Myocyte (in vitro differentiated cells): ENCODE measurements at regions not wholly inside any gene's neighbourhood (a gene's known extent, or its start where the extent isn't known, plus 50 kb on each side); places are given as distances from the start of the nearest gene placed in this dataset.
"Not testable (repeated sequence)": the region's sequence is repeated elsewhere in the genome, so short reads cannot be mapped to it uniquely, and the experiment has no call there.

Experiments
- DNase-seq: peaks from one replicate; pipeline ENCODE4 v3.0.0-alpha.2; 2012; ENCODE audit warnings: low read depth

DNA sequence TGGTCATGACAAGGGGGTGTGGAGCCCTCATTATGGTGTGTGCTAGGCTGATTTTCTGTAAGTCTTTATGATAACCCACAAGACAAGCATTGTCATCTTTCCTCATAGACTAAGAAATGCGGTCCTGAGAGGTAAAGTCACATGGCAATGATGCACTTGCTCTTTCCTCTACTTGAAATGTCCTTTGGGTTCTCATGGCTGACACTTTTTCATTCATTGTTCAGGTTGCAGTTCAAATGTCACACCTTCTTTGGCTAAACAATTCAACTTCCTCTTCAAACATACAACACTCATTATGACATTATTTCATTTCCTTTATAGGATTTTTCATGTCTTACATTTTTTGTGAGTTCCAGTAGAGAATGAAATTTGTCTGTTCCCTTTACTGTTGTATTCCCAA is 323.6 kb upstream of the PRR16 start:
- DNase-seq: no peak

GRCh38 chr5:120141076-120141475 is 323.0 kb upstream of the PRR16 start:
- DNase-seq: no peak

DNA sequence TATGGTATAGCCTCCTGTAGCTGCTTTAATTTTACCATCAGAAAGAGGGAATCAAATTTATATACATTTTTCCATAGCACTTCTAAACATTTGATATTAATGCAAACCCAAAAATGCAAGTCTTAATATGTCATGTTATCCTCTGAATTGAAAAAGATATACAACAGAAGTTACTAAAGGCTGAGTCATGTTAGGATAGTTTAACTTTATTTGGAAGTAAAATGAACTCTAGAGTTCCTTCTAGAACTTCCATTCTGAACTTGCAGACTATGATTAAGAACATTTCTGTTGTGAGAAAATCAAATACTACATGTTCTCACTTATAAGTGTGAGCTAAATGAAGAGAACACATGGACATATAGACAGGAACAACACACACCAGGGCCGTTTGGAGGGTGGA is 317.3 kb upstream of the PRR16 start:
- DNase-seq: no peak

DNA sequence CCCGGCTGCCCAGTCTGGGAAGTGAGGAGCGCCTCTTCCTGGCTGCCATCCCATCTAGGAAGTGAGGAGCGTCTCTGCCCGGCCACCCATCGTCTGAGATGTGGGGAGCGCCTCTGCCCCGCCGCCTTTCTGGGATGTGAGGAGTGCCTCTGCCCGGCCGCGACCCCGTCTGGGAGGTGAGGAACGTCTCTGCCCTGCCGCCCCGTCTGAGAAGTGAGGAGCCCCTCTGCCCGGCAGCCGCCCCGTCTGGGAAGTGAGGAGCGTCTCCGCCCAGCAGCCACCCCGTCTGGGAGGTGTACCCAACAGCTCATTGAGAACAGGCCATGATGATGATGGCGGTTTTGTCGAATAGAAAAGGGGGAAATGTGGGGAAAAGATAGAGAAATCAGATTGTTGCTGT is 316.2 kb upstream of the PRR16 start:
- not testable (repeated sequence) for DNase-seq

DNA sequence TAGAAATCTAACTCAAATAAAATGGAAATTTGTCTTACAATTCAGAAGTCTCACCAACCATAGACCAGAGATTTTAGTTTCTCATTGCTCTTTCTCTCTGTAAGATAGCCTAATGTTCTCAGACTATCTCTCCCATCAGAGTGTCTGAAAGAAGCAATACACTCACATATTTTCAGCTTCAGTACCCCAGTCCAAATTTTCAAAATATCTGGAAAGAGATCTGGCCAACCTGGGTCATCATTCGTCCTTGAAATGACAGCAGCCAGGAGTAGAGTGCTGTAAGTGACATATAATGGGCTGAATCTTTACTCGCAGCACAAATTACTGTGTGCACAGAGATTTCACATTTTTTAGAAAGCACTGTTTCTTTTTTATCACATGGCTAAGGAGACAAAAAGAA is 313.3 kb upstream of the PRR16 start:
- no peak for DNase-seq

- DNase-seq: no peak
Measured at GRCh38 chr5:120151181-120151580, 312.9 kb upstream of the PRR16 start.

DNA sequence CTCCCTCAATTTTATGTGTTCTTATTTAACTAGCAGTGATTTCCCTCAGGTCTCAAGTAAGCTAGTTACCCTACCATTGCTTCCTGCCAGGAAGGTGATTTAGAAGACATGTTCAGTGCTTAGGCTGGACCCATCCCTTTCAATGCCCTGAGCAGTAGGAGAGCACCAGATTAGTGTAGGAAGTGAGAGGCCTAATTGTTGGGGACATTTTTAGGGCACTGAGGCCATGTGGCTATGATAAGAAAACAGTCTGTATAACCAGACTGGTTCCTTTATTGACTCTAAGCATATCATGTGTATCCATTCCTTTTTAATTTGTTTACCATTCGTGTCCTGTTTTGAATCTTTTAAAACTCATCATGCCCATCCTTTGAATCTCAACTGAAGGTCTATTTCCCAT is 312.3 kb upstream of the PRR16 start:
- DNase-seq: no peak

DNA sequence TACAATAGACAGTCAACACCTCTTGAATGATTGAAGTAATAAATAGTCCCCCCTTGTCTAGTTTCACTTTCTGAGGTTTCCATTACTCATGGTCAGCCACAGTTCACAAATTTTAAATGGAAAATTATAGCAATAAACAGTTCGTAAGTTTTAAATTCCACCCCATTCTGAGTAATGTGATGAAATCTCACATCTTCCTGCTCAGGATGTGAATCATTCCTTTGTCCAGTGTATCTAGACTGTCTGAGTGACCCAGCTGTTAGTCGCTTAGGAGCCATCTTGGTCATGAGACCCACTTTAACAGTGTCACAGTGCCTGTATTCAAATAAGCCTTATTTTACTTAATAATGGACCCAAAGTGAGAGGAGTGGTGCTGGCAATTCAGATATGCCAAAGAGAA is 311.6 kb upstream of the PRR16 start:
- DNase-seq: peak; percentile 63

GRCh38 chr5:120152931-120153330 is 311.2 kb upstream of the PRR16 start:
- no peak for DNase-seq

DNA sequence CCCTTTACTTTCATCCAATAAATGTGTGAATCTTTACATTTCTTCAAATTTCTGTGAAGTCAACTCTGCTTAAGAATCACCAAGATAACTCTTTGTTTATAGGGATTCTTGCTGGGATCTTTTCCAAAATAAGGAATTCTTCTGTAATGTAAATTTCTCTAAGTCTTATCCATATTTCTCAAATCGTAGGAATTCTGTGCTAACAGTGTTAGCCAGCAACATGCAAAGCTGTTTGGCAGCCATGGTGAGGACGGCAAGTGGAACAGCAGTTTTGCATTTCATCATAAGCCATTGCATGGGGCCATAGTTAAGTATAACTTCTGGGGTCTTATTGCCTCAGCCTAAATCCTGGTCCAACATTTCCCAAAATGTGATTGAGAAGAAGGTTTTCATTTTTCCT is 310.5 kb upstream of the PRR16 start:
- DNase-seq: no peak

- no peak for DNase-seq
Measured at GRCh38 chr5:120155873-120156272, 308.2 kb upstream of the PRR16 start.

DNA sequence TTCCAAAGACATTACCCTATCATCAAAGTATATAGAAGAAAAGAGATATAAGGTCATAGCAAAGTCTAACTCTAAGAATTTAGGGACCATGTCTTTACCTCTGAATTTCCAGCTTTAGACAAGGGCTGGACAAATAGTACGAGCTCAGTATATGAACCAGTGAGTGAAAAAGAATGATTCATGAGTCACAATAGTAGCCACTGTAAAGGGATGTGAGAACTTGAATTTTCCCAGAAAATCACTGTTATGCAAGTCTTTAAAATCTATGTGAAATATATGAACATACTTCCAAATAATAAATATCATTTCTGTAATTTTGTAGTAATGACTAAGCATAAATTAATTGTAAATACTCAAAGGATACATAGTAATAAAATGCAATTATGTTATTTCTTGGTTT is 305.9 kb upstream of the PRR16 start:
- DNase-seq: no peak

- DNase-seq: no peak
Measured at GRCh38 chr5:120159155-120159554, 304.9 kb upstream of the PRR16 start.

DNA sequence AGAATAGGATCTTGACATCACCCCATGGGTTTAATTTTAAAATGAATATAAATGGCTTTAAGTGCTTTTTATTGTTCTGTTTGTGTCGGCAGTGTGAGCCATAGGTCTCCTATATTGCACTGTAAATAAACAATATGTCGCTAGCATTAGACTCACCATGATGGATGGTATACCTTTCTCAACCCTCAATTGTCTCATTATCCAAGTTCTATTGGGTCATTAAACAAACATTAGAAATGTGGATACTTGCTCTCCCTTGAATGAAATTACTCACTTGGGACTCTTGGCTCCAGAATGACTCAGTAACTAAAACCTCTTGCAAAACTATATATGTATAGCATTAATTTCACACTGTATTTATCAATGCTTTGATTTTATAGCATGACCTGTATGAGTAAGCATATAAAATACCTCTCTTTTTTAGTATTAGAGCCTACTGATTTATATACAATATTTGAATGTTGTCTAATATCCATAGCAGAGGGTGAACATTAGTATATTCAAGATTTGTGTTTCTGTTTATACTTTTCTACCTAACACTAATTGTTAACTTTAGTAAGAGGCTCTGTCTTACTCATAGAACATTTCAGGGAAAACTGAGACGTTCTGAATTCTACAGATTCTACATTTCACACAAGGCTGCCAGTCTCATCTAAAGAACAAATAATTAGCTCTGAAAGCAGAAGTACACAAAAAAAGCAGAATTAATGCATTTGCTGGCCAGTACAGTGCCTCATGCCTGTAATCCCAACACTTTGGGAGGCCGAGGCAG is 303.8 kb upstream of the PRR16 start:
- no peak for DNase-seq

DNA sequence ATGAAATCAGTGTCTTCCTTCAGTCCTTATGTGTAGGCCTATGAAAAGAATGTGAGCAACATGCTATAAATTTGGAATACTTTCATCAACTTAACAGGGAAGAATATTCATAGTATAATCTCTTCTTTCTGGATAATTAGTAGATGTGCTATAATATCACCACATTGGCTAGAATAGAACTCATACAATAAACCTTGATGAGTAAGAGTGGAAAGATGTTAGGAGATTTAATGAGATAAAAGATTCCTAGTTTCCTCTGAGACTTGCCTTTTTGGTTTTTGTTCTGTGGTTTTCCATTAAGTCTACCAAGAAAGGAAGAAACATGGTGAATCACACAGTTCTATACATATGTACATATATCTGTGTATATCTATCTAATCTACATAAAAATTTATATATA is 301.8 kb upstream of the PRR16 start:
- no peak for DNase-seq

DNA sequence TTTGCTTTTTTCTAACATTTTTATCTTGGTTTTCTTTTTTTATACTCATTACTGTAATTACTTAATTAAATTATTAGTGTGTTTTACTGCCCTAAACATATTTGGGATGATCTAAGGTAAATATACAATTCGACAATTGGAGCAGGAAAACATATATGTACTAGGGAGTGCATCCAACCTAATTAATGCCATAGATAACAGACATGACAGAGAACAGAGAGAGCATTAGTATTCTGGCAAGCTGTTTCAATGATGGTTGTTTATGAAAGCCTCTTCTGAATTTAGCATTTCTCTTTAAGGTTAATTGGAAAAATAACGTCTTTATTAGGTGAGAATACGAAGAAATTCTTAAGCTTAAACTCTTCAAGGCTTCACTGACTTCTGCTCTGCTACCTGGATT is 300.1 kb upstream of the PRR16 start:
- DNase-seq: no peak

DNA sequence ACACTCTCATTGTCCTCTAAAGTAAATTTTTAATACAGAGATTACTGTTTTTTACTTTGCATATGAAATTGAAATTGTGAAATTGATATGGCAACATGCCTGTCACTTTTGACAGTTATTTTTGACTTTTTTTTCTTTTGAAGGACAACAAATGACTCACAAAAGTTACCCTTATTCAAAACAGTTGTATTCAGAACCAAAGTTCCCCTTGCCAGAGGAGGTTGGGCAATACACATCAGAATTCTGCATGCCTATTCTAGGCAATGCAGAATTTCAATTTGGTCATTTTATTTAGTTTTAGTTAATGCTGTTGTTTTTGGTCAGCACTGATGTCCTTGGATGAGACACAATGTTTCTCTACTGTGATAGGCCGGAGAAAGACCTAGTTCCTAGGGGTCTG is 299.1 kb upstream of the PRR16 start:
- no peak for DNase-seq

- DNase-seq: no peak
Measured at GRCh38 chr5:120173125-120173524, 291.0 kb upstream of the PRR16 start.

DNA sequence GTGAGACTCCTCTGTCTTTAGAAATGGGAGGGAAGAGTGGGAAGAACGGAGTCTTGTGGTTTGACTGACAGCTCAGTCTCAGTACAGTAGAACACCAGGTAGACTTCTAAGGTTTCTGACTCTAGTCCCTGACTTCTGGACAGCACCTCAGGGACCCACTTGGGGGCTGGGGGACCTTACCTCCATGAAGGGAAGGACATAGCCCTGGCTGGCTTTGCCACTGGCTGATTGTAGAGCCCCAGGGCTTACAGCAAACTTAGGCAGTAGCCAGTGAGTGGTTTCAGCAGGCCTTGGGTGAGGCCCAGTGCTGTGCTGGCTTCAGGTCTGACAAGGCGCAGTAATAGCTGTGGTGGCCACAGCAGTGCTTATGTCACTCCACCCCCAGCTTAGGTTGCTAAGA is 290.0 kb upstream of the PRR16 start:
- DNase-seq: no peak

DNA sequence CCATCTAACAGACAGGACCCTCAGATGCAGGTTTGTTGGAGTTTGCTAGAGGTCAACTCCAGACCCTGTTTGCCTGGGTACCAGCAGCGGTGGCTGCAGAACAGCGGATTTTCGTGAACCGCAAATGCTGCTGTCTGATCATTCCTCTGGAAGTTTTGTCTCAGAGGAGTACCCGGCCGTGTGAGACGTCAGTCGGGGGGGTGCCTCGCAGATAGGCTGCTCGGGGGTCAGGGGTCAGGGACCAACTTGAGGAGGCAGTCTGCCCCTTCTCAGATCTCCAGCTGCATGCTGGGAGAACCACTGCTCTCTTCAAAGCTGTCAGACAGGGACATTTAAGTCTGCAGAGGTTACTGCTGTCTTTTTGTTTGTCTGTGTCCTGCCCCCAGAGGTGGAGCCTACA is 282.9 kb upstream of the PRR16 start:
- DNase-seq: not testable (repeated sequence)

DNA sequence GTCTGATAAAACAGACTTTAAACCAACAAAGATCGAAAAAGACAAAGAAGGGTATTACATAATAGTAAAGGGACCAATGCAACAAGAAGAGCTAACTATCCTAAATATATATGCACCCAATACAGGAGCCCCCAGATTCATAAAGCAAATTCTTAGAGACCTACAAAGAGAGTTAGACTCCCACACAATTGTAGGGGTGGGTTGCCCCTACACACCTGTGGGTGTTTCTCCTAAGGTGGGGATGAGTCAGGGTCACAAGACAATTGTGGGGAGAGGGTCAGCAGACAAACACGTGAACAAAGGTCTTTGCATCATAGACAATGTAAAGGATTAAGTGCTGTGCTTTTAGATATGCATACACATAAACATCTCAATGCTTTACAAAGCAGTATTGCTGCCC is 269.4 kb upstream of the PRR16 start:
- not testable (repeated sequence) for DNase-seq

DNA sequence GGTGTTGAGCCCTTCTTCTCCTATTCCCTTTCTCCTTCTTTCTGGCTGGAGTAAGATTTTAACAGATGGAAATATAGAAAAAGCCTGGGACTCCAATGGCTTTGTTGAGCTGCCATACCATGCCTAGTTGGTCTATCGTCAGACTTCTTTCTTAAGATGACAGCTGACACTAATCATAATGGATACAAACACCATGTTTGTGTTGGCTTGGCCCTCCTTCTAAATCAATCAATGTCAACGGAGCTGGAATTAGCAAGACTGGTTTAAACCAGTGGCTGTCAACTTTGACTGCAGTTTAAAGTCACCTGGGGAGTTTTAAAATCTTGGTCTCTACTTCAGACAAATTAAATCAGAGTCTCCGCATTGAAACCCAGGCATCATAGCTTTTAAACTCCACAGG is 264.5 kb upstream of the PRR16 start:
- DNase-seq: no peak

DNA sequence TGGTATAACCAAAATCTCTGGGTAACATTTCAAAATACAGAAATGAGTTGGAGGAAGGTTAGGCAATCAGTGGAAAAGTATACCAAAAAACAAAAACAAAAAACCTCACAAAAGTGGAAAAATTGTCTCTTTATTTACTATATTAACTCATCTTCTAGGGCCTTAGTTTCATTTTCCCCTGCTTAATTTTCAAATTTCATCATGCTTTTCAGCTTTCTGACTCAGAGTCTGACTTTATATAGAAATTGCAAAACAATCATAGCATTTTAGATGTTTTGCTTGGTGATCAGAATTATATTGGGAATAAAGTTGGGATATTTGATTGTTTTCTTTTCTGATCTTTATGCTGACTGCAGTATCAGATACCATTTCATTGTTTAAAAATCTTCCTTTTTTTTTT is 257.0 kb upstream of the PRR16 start:
- DNase-seq: peak; percentile 13

DNA sequence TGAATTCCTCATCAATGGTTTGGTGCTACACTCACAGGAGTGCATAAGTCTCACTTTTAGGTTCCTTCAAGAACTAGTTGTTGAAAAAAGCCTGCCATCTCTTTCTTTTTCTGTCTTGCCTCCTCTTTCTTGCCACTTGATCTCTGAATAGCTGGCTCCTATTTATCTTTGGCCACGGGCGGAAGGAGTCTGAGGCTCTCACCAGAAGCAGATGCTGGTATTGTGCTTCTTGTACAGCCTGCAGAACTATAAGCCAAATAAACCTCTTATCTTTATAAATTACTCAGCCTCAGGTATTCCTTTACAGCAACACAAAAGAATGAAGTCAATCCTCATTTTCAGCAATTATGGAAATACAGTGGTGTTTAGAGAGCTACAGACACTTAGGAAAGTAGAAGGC is 247.1 kb upstream of the PRR16 start:
- DNase-seq: no peak
